Right lobe of liver (tissue), 4 donors: ENCODE measurements at regions not wholly inside any gene's neighbourhood (a gene's known extent, or its start where the extent isn't known, plus 50 kb on each side); places are given as distances from the start of the nearest gene placed in this dataset.

Experiments
- POLR2A ChIP-seq: fragments of 450-650 bp; IDR thresholded peaks from one replicate; pipeline ENCODE4 v1.6.1; 2017; ENCODE audit warnings: antibody characterized with exemption, mild to moderate bottlenecking
- TF ChIP-seq, protein P1 (sequence below), 4 donors: fragments of 200-600 bp in 3 of 4; fragments of 450-650 bp in 1 of 4; IDR thresholded peaks; one replicate each; pipeline versions ENCODE4 v1.5.1 to v1.8.0; 2016 to 2022; ENCODE audit warnings: antibody characterized with exemption in 4 of 4, mild to moderate bottlenecking in 2 of 4
- donor health status: DM: no; HTN: no; CAD: no.
- donor health status: DM: no; HTN: no; CAD: no.
- donor health status: DM: no; HTN: yes; CAD: no.

DNA sequence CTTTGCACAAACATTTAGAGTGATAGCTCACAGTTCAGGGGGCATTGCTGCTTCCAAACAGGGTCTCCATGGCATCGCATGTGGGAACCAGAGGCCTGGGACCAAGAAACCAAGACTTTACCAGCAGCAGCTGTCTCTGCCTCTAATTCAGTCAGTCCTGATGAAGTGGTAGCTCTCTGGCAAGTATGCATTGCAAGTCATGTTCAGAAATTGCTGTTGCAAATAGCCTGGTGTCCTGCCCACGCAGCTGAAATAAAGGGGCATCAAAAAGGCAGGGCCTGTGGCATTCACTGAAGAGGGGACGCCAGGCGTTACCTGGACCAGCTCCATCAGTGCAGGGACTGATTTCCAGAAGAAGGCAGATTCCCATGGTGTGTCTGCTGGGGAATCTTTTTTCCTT is 121.3 kb downstream of the CD47 start:
- TF ChIP-seq, protein P1, sequence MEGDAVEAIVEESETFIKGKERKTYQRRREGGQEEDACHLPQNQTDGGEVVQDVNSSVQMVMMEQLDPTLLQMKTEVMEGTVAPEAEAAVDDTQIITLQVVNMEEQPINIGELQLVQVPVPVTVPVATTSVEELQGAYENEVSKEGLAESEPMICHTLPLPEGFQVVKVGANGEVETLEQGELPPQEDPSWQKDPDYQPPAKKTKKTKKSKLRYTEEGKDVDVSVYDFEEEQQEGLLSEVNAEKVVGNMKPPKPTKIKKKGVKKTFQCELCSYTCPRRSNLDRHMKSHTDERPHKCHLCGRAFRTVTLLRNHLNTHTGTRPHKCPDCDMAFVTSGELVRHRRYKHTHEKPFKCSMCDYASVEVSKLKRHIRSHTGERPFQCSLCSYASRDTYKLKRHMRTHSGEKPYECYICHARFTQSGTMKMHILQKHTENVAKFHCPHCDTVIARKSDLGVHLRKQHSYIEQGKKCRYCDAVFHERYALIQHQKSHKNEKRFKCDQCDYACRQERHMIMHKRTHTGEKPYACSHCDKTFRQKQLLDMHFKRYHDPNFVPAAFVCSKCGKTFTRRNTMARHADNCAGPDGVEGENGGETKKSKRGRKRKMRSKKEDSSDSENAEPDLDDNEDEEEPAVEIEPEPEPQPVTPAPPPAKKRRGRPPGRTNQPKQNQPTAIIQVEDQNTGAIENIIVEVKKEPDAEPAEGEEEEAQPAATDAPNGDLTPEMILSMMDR (IDR thresholded peaks at IDR 0.05): no peak
- no peak for TF ChIP-seq POLR2A
